ENCODE measurements at regions not wholly inside any gene's neighbourhood (a gene's known extent, or its start where the extent isn't known, plus 50 kb on each side); places are given as distances from the start of the nearest gene placed in this dataset.

DNA sequence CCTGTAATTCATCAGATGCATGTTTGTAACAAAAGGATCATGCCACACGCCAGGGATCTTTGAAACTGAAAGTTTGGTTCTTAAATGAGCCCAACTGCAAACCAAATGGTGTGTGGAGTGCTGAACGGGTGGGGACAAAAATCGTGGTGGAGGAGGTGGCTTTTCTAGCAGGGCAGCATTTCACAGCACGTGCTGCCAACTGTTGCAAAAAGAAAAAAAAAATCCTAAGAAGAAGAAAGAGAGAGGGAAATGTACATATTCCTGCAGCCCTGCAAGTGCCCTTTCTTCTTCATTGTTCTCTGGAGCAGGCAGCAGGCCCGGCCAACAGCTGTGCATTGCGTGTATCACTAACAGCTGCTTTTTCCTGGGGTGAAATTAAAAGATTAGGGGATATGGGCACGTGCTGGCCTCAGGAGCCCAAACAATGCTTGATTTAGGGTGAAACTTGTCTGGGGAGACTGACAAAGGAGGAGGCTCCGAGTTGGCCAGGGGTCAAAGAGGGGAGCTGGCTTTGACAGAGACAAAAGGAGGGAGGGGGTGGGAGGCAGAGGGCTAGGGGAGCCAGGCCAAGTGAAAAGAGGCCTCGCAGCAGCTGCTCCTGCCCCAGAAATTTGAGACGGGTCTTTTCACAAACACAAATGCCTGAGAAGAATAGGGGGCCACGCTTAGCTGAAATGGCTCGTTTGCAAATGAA lies 73.0 kb downstream of the GADD45G start:
- Histone ChIP-seq H3K4me1 (ENCODE audit: low read length) (peaks cover 7% of the 10 kb centered on the region; the same call in 1 of the 2 replicates), H4K20me1 (ENCODE audit: insufficient read depth, low read length) (no peaks in the 10 kb centered on the region), H3K79me2 (ENCODE audit: low read length) (no peaks in the 10 kb centered on the region), H3K9me2 (replicated peaks; ENCODE audit: insufficient read depth, low read length) (no peaks in the 10 kb centered on the region), H2AFZ (ENCODE audit: low read length) (no peak overlapping the region), H3K27me3 (replicated peaks; ENCODE audit: insufficient read depth, low read length) (no peaks in the 10 kb centered on the region), H3K4me3 (ENCODE audit: low read length) (no peak overlapping the region), H3K4me2 (ENCODE audit: low read depth, low read length) (no peak overlapping the region), H3K9me3 (replicated peaks; ENCODE audit: insufficient read depth, low read length) (no peaks in the 10 kb centered on the region), H3K27ac (ENCODE audit: low read length) (no peak overlapping the region), H3K9ac (ENCODE audit: low read length) (no peak overlapping the region), H3K36me3 (replicated peaks; ENCODE audit: insufficient read depth, low read length) (no peaks in the 10 kb centered on the region), H3F3A (ENCODE audit: insufficient read depth, low read length) (no peaks in the 10 kb centered on the region)
- TF ChIP-seq, protein P1, sequence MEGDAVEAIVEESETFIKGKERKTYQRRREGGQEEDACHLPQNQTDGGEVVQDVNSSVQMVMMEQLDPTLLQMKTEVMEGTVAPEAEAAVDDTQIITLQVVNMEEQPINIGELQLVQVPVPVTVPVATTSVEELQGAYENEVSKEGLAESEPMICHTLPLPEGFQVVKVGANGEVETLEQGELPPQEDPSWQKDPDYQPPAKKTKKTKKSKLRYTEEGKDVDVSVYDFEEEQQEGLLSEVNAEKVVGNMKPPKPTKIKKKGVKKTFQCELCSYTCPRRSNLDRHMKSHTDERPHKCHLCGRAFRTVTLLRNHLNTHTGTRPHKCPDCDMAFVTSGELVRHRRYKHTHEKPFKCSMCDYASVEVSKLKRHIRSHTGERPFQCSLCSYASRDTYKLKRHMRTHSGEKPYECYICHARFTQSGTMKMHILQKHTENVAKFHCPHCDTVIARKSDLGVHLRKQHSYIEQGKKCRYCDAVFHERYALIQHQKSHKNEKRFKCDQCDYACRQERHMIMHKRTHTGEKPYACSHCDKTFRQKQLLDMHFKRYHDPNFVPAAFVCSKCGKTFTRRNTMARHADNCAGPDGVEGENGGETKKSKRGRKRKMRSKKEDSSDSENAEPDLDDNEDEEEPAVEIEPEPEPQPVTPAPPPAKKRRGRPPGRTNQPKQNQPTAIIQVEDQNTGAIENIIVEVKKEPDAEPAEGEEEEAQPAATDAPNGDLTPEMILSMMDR (IDR thresholded peaks at IDR 0.05; ENCODE audit: low read length) = no peak
- no peak for TF ChIP-seq EZH2phosphoT487 (IDR thresholded peaks at IDR 0.05; ENCODE audit: low read length)
- TF ChIP-seq EZH2 (optimal IDR thresholded peaks at IDR 0.05; ENCODE audit: low read depth, low read length) = no peak
- no peak for DNase-seq

DNA sequence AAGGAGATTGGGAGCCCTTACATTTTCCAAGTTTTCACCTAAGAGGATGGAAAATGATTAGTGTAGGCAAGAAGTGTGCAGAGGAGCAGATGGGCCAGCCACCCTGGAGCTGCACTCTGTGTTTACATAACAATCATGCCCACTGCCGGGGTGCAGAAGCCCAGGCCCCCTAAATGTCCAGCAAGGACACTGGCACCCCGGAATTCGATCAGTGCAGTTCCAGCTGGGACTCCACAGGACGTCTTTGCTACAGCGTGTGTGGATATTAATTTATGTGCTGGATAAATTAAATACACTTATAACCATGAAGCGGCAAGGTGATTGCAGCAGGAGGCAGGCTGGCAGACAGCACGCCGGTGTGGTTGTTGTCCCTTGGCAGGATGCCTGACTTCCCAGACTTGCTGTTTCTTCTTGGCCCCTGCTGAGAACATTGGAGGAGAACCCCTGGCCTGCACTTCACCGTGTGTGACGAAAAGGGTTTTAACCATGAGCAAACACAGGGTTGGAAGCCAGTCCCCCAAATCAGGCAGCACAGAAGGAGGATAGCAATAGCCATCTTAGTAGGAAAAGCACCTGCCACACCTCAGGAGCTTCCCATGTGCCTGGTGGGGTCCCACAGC lies 73.7 kb downstream of the GADD45G start:
- no peak overlapping the region for H3K4me2 ChIP-seq (ENCODE audit: low read depth, low read length)

DNA sequence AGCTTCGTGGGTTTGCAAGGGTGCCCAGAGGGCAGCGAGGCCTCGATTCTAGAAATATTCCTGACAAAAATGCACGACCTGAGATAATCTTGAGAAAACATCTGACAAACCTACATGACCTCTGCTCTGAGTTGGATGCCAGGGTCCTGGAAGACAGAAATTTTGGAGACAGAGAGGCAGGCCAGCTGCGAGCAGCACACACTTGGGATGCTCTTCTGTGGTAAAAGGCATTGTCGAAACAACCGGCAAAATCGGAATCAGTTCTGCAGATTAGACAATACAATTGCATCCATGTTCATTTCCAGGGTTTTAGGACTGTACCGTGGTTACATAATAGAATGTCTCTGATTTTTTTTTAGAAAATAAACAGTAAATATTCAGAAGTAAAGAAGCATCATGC lies 74.2 kb downstream of the GADD45G start:
- Histone ChIP-seq H3K36me3 (replicated peaks; ENCODE audit: insufficient read depth, low read length) (no peaks in the 10 kb centered on the region), H3K4me1 (ENCODE audit: low read length) (peaks cover 7% of the 10 kb centered on the region; the same call in 1 of the 2 replicates), H3K27ac (ENCODE audit: low read length) (no peak overlapping the region), H3K9me3 (replicated peaks; ENCODE audit: insufficient read depth, low read length) (no peaks in the 10 kb centered on the region), H3F3A (ENCODE audit: insufficient read depth, low read length) (no peaks in the 10 kb centered on the region), H3K27me3 (replicated peaks; ENCODE audit: insufficient read depth, low read length) (peaks cover 5% of the 10 kb centered on the region; the same call in 1 of the 2 replicates), H2AFZ (ENCODE audit: low read length) (no peak overlapping the region), H3K9ac (ENCODE audit: low read length) (no peak overlapping the region), H3K4me2 (ENCODE audit: low read depth, low read length) (no peak overlapping the region), H3K4me3 (ENCODE audit: low read length) (no peak overlapping the region), H3K9me2 (replicated peaks; ENCODE audit: insufficient read depth, low read length) (no peaks in the 10 kb centered on the region), H3K79me2 (ENCODE audit: low read length) (no peaks in the 10 kb centered on the region), H4K20me1 (ENCODE audit: insufficient read depth, low read length) (no peaks in the 10 kb centered on the region)
- TF ChIP-seq, protein P1 (IDR thresholded peaks at IDR 0.05; ENCODE audit: low read length) = no peak
- no peak for TF ChIP-seq EZH2phosphoT487 (IDR thresholded peaks at IDR 0.05; ENCODE audit: low read length)
- TF ChIP-seq EZH2 (optimal IDR thresholded peaks at IDR 0.05; ENCODE audit: low read depth, low read length) = no peak
- no peak for DNase-seq

More for the DNA sequence above, 73.7 kb downstream of the GADD45G start:
- Histone ChIP-seq H3K27ac (ENCODE audit: low read length) (no peak overlapping the region), H3F3A (ENCODE audit: insufficient read depth, low read length) (no peaks in the 10 kb centered on the region), H3K4me1 (ENCODE audit: low read length) (peaks cover 7% of the 10 kb centered on the region; the same call in 1 of the 2 replicates), H3K9me3 (replicated peaks; ENCODE audit: insufficient read depth, low read length) (no peaks in the 10 kb centered on the region), H2AFZ (ENCODE audit: low read length) (no peak overlapping the region), H4K20me1 (ENCODE audit: insufficient read depth, low read length) (no peaks in the 10 kb centered on the region), H3K4me3 (ENCODE audit: low read length) (no peak overlapping the region), H3K27me3 (replicated peaks; ENCODE audit: insufficient read depth, low read length) (peaks cover 3% of the 10 kb centered on the region; the same call in 1 of the 2 replicates), H3K9me2 (replicated peaks; ENCODE audit: insufficient read depth, low read length) (no peaks in the 10 kb centered on the region), H3K79me2 (ENCODE audit: low read length) (no peaks in the 10 kb centered on the region), H3K9ac (ENCODE audit: low read length) (no peak overlapping the region), H3K36me3 (replicated peaks; ENCODE audit: insufficient read depth, low read length) (no peaks in the 10 kb centered on the region)
- TF ChIP-seq, protein P1 (IDR thresholded peaks at IDR 0.05; ENCODE audit: low read length) = no peak
- TF ChIP-seq EZH2phosphoT487 (IDR thresholded peaks at IDR 0.05; ENCODE audit: low read length) (no peak), EZH2 (optimal IDR thresholded peaks at IDR 0.05; ENCODE audit: low read depth, low read length) (no peak)
- no peak for DNase-seq
